Common myeloid progenitor, CD34-positive (primary cell): ENCODE measurements at regions not wholly inside any gene's neighbourhood (a gene's known extent, or its start where the extent isn't known, plus 50 kb on each side); places are given as distances from the start of the nearest gene placed in this dataset.

ENCODE experiments used
- CTCF ChIA-PET: fragments of 350-600 bp; sonication (Branson Sonifier 250); formaldehyde crosslinking; loops from one replicate; lab custom pipeline; 2021; ENCODE audit warnings: antibody characterized with exemption; lab: Charles Lee
- POLR2A ChIA-PET: fragments of 350-600 bp; sonication (Branson Sonifier 250); formaldehyde crosslinking; loops from one replicate; lab custom pipeline; 2021; ENCODE audit warnings: antibody characterized with exemption; lab: Charles Lee
- DNase-seq, 3 donors: peaks; one replicate each; pipeline versions ENCODE4 v3.0.0 to v3.0.0-alpha.2; 2013
- H3K27ac ChIP-seq, 2 experiments: 1 replicate in 1 of 2; 2 replicates in 1 of 2; pipeline ENCODE4 v1.7.0; 2013; ENCODE audit warnings: inconsistent platforms in 2 of 2, low read length in 2 of 2, mild to moderate bottlenecking in 2 of 2, low read depth in 1 of 2, moderate library complexity in 1 of 2; ENCODE audit not compliant: severe bottlenecking in 2 of 2, insufficient read depth in 1 of 2, poor library complexity in 1 of 2
- H3K27me3 ChIP-seq, 5 experiments: replicated peaks in 2 of 5; 1 replicate in 3 of 5; 2 replicates in 2 of 5; pipeline versions ENCODE4 v1.6.1 to v1.7.0; 2013; ENCODE audit warnings: low read length in 4 of 5, mild to moderate bottlenecking in 2 of 5, moderate library complexity in 2 of 5, inconsistent platforms in 1 of 5; ENCODE audit not compliant: insufficient read depth in 5 of 5, control insufficient read depth in 4 of 5
- H3K36me3 ChIP-seq, 4 experiments: 1 replicate in 2 of 4; 2 replicates in 2 of 4; pipeline versions ENCODE4 v1.6.1 to v1.7.0; 2013; ENCODE audit warnings: low read length in 3 of 4, control low read depth in 1 of 4, mild to moderate bottlenecking in 1 of 4; ENCODE audit not compliant: control insufficient read depth in 4 of 4, insufficient read depth in 4 of 4
- H3K4me1 ChIP-seq, 4 experiments: 1 replicate in 3 of 4; 2 replicates in 1 of 4; pipeline versions ENCODE4 v1.6.1 to v1.7.1; 2013; ENCODE audit warnings: low read length in 3 of 4, mild to moderate bottlenecking in 3 of 4, control low read depth in 1 of 4, inconsistent platforms in 1 of 4, moderate library complexity in 1 of 4; ENCODE audit not compliant: control insufficient read depth in 4 of 4, insufficient read depth in 4 of 4; ENCODE audit errors: control extremely low read depth in 1 of 4
- H3K4me3 ChIP-seq, 7 experiments: 1 replicate in 4 of 7; 2 replicates in 3 of 7; pipeline versions ENCODE4 v1.5.1 to v1.7.0; 2013; ENCODE audit warnings: mild to moderate bottlenecking in 7 of 7, low read length in 6 of 7, moderate library complexity in 6 of 7, inconsistent platforms in 2 of 7, low read depth in 2 of 7, control low read depth in 1 of 7; ENCODE audit not compliant: insufficient read depth in 4 of 7, control insufficient read depth in 1 of 7; ENCODE audit errors: extremely low read depth in 1 of 7
- H3K9me3 ChIP-seq, 5 experiments: 1 replicate in 4 of 5; 2 replicates in 1 of 5; pipeline versions ENCODE4 v1.6.1 to v1.7.1; 2013; ENCODE audit warnings: low read length in 4 of 5, mild to moderate bottlenecking in 2 of 5, inconsistent platforms in 1 of 5, low read depth in 1 of 5, moderate library complexity in 1 of 5; ENCODE audit not compliant: control insufficient read depth in 4 of 5, insufficient read depth in 2 of 5; ENCODE audit errors: control extremely low read depth in 1 of 5
- WGBS: methylation state at CpG from one replicate; pipeline ENCODE4 v1.1.5; 2013; ENCODE audit not compliant: insufficient coverage; 5-methylcytosine and 5-hydroxymethylcytosine counted together

DNA sequence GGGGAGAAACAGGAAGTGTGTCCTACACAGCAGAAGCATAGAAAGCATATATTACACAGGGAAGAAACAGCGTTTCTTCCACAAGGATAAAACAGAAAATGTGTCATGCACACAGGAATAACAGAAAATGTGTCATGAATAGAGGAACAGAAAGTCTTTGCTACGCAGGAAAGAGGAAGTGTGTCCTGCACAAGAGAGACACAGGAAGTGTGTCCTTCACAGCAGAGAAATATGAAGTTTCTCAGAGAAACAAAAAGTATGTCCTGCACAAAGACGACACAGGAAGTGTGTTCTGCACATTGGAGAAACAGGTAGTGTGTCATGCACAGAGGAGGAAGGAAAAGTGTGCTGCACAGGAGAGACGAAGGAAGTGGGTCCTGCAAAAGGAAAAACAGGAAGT is 835.3 kb downstream of the CDY2B start:
- ChIA-PET CTCF (no interaction called here), POLR2A (no interaction called here)
- Histone ChIP-seq H3K4me1 (no peaks in the 10 kb centered on the region), H3K9me3 (peaks cover 0 to 3% (median 0%) of the 10 kb centered on the region in 5 experiments), H3K4me3 (no peak overlapping the region), H3K27ac (no peak overlapping the region), H3K27me3 (no peaks in the 10 kb centered on the region), H3K36me3 (no peaks in the 10 kb centered on the region)
- no peak for DNase-seq
- WGBS = no CpG with 5 or more reads among the region's 4 CpGs

DNA sequence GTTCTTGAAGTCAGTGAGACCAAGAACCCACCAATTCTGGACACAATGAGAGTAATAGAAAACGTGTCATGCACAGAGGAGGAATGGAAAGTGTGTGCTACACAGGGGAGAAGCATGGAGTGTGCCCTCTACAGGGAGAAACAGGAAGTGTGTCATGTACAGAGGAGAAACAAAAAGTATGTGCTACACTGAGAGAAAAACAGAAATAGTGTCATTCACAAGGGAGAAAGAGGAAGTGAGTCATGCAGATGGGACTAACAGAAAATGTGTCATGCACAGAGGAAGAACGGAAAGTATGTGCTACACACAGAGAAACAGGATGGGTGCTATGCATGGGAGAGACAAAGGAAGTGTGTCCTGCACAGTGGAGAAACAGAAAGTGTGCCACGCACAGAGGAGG is 835.7 kb downstream of the CDY2B start:
- no peak for DNase-seq

DNA sequence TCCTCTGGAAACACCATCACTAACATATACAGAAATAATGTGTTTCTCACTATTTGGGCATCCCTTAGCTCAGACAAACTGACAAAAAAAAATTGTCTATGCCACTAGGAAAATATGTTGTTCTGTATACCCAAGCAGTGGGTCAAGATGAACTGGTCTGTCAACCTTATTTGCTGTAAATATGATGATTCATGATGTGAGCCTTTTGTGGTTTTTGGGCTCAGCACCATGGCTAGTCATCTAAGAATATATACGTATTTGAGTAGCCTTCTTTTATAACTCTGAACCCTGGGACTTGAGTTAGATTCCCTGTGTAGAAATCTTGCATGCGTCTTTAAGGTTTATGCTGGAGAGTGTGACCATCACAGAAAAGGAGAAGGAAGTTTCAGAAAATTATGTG is 841.6 kb downstream of the CDY2B start:
- H3K27me3 ChIP-seq = no peaks in the 10 kb centered on the region
- no peak for DNase-seq
- ChIA-PET POLR2A (no interaction called here), CTCF (no interaction called here)
- WGBS = no CpG with 5 or more reads among the region's 2 CpGs
- no peaks in the 10 kb centered on the region for H3K9me3 ChIP-seq
- H3K36me3 ChIP-seq = no peaks in the 10 kb centered on the region
- H3K4me1 ChIP-seq = no peaks in the 10 kb centered on the region
- no peak overlapping the region for H3K27ac ChIP-seq
- no peak overlapping the region for H3K4me3 ChIP-seq

More for the DNA sequence above, 835.7 kb downstream of the CDY2B start:
- Histone ChIP-seq H3K4me1 (no peaks in the 10 kb centered on the region), H3K27ac (no peak overlapping the region), H3K36me3 (no peaks in the 10 kb centered on the region), H3K9me3 (peaks cover 0 to 3% (median 0%) of the 10 kb centered on the region in 5 experiments), H3K4me3 (no peak overlapping the region), H3K27me3 (no peaks in the 10 kb centered on the region)
- CTCF ChIA-PET = no interaction called here
- POLR2A ChIA-PET = no interaction called here
- WGBS = no CpG with 5 or more reads among the region's 3 CpGs

DNA sequence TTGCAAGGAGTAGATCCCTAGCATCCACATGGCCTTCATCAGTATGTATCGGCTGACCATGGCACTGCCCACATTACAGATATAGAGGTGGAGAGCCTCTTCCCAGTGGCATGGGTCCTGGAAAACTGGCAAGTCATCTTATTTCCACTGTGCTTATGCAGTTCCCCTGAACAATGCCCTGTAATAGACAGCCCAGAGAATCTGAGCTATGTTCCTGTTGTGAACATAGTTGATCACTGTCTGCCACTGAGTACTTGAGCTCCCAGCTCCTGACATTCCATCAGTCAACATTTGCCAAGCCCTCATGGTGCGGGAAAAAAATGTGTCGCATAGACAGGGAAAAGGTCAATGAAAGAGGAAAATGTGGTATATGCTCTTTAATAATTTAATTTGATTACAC is 861.9 kb downstream of the CDY2B start:
- Histone ChIP-seq H3K27ac (no peak overlapping the region), H3K9me3 (no peaks in the 10 kb centered on the region), H3K36me3 (no peaks in the 10 kb centered on the region), H3K4me3 (no peak overlapping the region), H3K27me3 (no peaks in the 10 kb centered on the region), H3K4me1 (no peaks in the 10 kb centered on the region)
- no peak for DNase-seq
- ChIA-PET POLR2A (no interaction called here), CTCF (no interaction called here)
- no CpG with 5 or more reads among the region's 3 CpGs for WGBS

DNA sequence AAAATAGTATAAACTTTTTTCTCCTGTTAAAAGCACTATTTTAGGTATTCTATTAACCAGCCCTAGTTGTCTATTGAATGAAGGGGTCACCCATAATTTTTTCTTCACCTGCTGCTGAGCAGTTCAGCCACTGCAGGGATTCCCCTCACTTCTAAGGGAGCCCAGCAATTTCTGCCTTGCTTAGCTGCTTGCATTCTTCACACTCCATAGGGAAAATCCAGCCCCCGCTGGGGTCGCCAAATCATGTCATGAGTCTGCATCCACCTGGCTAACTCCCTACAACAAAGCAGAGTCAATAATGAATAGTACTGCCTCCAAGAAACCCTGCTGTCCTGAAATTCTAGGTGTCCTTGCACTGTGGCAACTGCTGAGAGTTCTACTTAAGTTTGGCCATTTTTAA is 886.5 kb downstream of the CDY2B start:
- H3K27me3 ChIP-seq = no peaks in the 10 kb centered on the region
- H3K27ac ChIP-seq = no peak overlapping the region
- DNase-seq = no peak
- H3K4me1 ChIP-seq = no peaks in the 10 kb centered on the region
- ChIA-PET POLR2A (no interaction called here), CTCF (no interaction called here)
- no CpG with 5 or more reads among the region's 2 CpGs for WGBS
- H3K36me3 ChIP-seq = no peaks in the 10 kb centered on the region
- no peaks in the 10 kb centered on the region for H3K9me3 ChIP-seq
- no peak overlapping the region for H3K4me3 ChIP-seq

- no peaks in the 10 kb centered on the region for H3K4me1 ChIP-seq
- no peak for DNase-seq
- no peaks in the 10 kb centered on the region for H3K36me3 ChIP-seq
- no peak overlapping the region for H3K27ac ChIP-seq
- no peaks in the 10 kb centered on the region for H3K9me3 ChIP-seq
- no CpG with 5 or more reads among the region's 1 CpG for WGBS
- no peak overlapping the region for H3K4me3 ChIP-seq
- ChIA-PET POLR2A (no interaction called here), CTCF (no interaction called here)
- H3K27me3 ChIP-seq = no peaks in the 10 kb centered on the region
Observed at GRCh38 chrY:16981776-16982175, 898.2 kb downstream of the CDY2B start.

- Histone ChIP-seq H3K27ac (no peak overlapping the region), H3K4me1 (no peaks in the 10 kb centered on the region), H3K36me3 (no peaks in the 10 kb centered on the region), H3K27me3 (no peaks in the 10 kb centered on the region), H3K9me3 (no peaks in the 10 kb centered on the region), H3K4me3 (no peak overlapping the region)
- CTCF ChIA-PET = no interaction called here
- WGBS = no CpG with 5 or more reads among the region's 6 CpGs
- no peak for DNase-seq
- POLR2A ChIA-PET = no interaction called here
Observed at GRCh38 chrY:16959071-16959470, 920.9 kb downstream of the CDY2B start.
